ENCODE measurements at regions not wholly inside any gene's neighbourhood (a gene's known extent, or its start where the extent isn't known, plus 50 kb on each side); places are given as distances from the start of the nearest gene placed in this dataset.

- Mint-ChIP-seq H3K4me1 (peaks cover 6% of the 10 kb centered on the region), H3K4me3 (no peak overlapping the region), H3K27me3 (ENCODE audit: low read depth) (no peaks in the 10 kb centered on the region), H3K27ac (ENCODE audit: unreplicated experiment) (no peak overlapping the region), H3K36me3 (ENCODE audit: low read depth) (no peaks in the 10 kb centered on the region), H3K9me3 (no peaks in the 10 kb centered on the region)
- no peak for TF ChIP-seq CTCF (conservative IDR thresholded peaks at IDR 0.05)
- DNase-seq (ENCODE audit: low read depth, low spot score) = no peak
Measured at GRCh38 chr3:150300852-150301517, 107.1 kb upstream of the TSC22D2 start.

- Mint-ChIP-seq H3K4me3 (no peak overlapping the region), H3K27ac (ENCODE audit: unreplicated experiment) (no peak overlapping the region), H3K4me1 (peaks cover 6% of the 10 kb centered on the region), H3K9me3 (no peaks in the 10 kb centered on the region), H3K27me3 (ENCODE audit: low read depth) (no peaks in the 10 kb centered on the region), H3K36me3 (ENCODE audit: low read depth) (no peaks in the 10 kb centered on the region)
- DNase-seq (ENCODE audit: low read depth, low spot score) = no peak
- TF ChIP-seq CTCF (conservative IDR thresholded peaks at IDR 0.05) = no peak
Measured at GRCh38 chr3:150300388-150300787, 107.7 kb upstream of the TSC22D2 start.

- H3K9me3 Mint-ChIP-seq = no peaks in the 10 kb centered on the region
- no peak for TF ChIP-seq CTCF (conservative IDR thresholded peaks at IDR 0.05)
- no peaks in the 10 kb centered on the region for H3K36me3 Mint-ChIP-seq (ENCODE audit: low read depth)
- no peak overlapping the region for H3K27ac Mint-ChIP-seq (ENCODE audit: unreplicated experiment)
- no peak overlapping the region for H3K4me3 Mint-ChIP-seq
- no peak for DNase-seq (ENCODE audit: low read depth, low spot score)
- no peaks in the 10 kb centered on the region for H3K27me3 Mint-ChIP-seq (ENCODE audit: low read depth)
- H3K4me1 Mint-ChIP-seq = peaks cover 6% of the 10 kb centered on the region
Measured at GRCh38 chr3:150299201-150299600, 108.9 kb upstream of the TSC22D2 start.

- no peaks in the 10 kb centered on the region for H3K27me3 Mint-ChIP-seq (ENCODE audit: low read depth)
- no peaks in the 10 kb centered on the region for H3K9me3 Mint-ChIP-seq
- no peak for TF ChIP-seq CTCF (conservative IDR thresholded peaks at IDR 0.05)
- H3K27ac Mint-ChIP-seq (ENCODE audit: unreplicated experiment) = no peak overlapping the region
- no peak for DNase-seq (ENCODE audit: low read depth, low spot score)
- peaks cover 6% of the 10 kb centered on the region for H3K4me1 Mint-ChIP-seq
- H3K36me3 Mint-ChIP-seq (ENCODE audit: low read depth) = no peaks in the 10 kb centered on the region
- no peak overlapping the region for H3K4me3 Mint-ChIP-seq
Measured at GRCh38 chr3:150296966-150297365, 111.1 kb upstream of the TSC22D2 start.

GRCh38 chr3:150296123-150296735 lies 111.9 kb upstream of the TSC22D2 start:
- Mint-ChIP-seq H3K4me1 (peaks cover 6% of the 10 kb centered on the region), H3K27me3 (ENCODE audit: low read depth) (no peaks in the 10 kb centered on the region), H3K9me3 (no peaks in the 10 kb centered on the region), H3K4me3 (no peak overlapping the region), H3K36me3 (ENCODE audit: low read depth) (peaks cover 2% of the 10 kb centered on the region), H3K27ac (ENCODE audit: unreplicated experiment) (no peak overlapping the region)
- no peak for TF ChIP-seq CTCF (conservative IDR thresholded peaks at IDR 0.05)
- DNase-seq (ENCODE audit: low read depth, low spot score) = no peak

Data from neural crest cell (in vitro differentiated cells).